ENCODE measurements at regions not wholly inside any gene's neighbourhood (a gene's known extent, or its start where the extent isn't known, plus 50 kb on each side); places are given as distances from the start of the nearest gene placed in this dataset.
"Not testable (repeated sequence)": the region's sequence is repeated elsewhere in the genome, so short reads cannot be mapped to it uniquely, and the experiment has no call there.

DNA sequence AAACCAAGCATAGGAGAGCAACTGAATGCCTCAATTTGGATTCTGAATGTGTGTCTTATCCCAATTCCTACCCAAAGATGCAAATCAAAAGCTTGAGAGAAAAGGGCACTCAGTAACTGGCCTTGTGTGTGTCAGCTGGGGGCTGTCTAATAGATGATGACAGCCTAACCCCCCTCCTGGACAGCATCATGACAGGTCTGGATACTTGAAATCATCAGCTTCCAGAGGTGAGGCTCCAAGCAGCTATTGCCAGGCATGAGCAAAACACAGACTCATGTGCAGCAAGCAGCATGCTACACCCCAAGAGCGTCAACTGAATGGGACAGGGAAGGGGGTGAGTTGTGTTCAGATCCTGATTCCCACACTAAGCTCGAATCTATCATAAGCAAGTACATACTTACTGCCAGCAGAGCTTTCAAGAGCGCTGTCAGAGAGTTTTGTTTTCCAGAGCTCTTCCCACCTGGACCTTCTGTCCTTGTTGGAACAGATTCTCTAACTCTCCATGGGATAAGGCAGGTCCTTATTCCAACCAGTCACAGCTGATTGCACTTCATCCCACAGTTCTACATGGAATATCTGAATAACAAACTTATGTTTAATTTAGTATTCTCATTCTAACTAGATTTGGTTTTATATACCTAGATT, 467.5 kb downstream of the DTWD2 start:
- TF ChIP-seq, protein P1, sequence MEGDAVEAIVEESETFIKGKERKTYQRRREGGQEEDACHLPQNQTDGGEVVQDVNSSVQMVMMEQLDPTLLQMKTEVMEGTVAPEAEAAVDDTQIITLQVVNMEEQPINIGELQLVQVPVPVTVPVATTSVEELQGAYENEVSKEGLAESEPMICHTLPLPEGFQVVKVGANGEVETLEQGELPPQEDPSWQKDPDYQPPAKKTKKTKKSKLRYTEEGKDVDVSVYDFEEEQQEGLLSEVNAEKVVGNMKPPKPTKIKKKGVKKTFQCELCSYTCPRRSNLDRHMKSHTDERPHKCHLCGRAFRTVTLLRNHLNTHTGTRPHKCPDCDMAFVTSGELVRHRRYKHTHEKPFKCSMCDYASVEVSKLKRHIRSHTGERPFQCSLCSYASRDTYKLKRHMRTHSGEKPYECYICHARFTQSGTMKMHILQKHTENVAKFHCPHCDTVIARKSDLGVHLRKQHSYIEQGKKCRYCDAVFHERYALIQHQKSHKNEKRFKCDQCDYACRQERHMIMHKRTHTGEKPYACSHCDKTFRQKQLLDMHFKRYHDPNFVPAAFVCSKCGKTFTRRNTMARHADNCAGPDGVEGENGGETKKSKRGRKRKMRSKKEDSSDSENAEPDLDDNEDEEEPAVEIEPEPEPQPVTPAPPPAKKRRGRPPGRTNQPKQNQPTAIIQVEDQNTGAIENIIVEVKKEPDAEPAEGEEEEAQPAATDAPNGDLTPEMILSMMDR (IDR thresholded peaks at IDR 0.05; ENCODE audit: insufficient read depth, low read length) = no peak
- H3K4me3 ChIP-seq (ENCODE audit: low read depth, low read length) = no peak overlapping the region
- no peak for DNase-seq (ENCODE audit: low read depth)

DNA sequence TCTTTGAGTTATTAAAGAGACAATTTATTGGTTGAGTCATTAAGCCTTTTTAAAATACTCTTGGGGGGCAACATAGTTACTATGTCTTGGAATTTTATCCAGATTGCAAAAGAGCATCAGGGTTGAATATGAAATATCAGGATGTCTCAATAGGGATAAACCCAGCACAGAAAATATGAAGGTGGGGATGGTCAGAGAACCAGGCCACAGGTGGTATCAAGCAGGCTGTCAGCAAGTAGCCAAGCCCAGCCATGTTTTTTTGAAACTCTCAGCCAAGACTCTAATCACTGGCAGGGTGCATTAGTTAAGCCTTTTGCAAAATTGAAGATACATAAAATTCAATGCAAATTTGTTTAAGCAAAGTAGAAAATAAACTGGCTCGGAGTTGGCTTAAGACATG, 468.9 kb downstream of the DTWD2 start:
- DNase-seq (ENCODE audit: low read depth) = no peak
- H3K4me3 ChIP-seq (ENCODE audit: low read depth, low read length) = no peak overlapping the region
- TF ChIP-seq, protein P1 (IDR thresholded peaks at IDR 0.05; ENCODE audit: insufficient read depth, low read length) = no peak

DNA sequence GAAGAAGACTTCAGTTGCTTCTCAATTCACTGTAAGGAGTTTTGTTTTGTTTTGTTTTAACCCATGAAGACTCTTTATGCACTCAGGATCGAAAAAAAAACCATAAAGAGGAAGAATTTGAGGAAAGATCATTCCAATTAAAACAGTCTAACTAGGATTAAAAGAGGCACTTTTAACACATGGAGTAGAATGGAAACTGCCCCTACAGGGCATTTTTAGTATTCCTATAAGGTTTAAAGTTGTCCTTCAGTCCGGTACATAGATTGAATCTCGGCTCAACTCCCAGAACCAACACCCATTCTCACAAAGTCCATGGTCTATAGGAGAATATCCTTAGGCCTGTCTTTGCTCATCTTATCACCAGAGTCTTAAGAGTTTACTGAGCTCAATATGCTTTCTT, 469.6 kb downstream of the DTWD2 start:
- TF ChIP-seq, protein P1 (IDR thresholded peaks at IDR 0.05; ENCODE audit: insufficient read depth, low read length) = no peak
- DNase-seq (ENCODE audit: low read depth) = no peak
- H3K4me3 ChIP-seq (ENCODE audit: low read depth, low read length) = no peak overlapping the region

DNA sequence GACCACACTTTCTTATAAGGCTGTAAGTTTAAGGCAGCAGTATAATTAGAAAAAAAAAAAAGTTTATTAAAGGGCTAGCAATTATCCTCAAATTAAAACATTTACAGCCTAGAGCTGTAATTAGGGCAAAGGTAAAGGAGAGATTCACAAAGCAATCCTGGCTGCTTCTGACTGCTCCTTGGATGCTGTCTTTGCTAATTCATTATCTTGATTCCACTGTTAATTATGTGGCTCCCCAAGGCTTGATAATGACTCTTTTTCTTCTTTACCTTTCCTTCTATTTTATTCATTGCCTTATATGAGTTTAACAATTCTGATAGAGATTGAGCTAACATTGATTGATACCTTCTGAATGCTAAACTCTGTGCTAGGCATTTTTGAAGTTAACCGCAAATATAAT, 476.5 kb downstream of the DTWD2 start:
- H3K4me3 ChIP-seq (ENCODE audit: low read depth, low read length) = no peak overlapping the region
- TF ChIP-seq, protein P1 (IDR thresholded peaks at IDR 0.05; ENCODE audit: insufficient read depth, low read length) = no peak
- DNase-seq (ENCODE audit: low read depth) = no peak

DNA sequence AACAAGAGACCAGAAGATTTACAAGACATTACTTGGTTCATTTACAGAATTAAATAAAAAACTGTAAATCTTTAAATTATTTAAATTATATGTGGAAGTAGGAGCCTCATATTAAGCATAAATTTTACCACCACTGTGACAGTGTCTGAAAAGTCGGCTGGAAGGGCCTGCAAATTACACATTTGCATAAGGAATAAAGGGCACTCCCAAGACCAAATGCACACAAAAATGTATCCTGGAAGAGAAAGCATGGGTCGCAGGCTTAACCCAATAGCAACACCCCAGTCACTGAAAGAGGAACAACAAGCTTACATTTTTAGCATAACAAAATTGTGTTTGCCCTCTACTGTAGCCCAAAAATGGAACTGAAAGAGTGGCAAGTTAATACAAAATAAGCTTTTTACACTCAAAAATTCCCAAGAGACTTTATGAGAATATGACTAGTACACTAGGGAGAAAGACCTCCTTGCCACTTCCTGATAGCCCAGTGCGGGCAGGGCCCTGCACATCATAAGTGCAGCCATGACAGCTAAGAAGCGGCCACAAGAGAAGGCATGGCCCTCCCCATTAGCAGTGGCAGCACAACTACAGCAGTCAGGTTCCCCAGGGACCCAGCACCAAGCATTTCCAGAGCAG, 482.0 kb downstream of the DTWD2 start:
- TF ChIP-seq, protein P1 (IDR thresholded peaks at IDR 0.05; ENCODE audit: insufficient read depth, low read length) = no peak
- no peak overlapping the region for H3K4me3 ChIP-seq (ENCODE audit: low read depth, low read length)
- DNase-seq (ENCODE audit: low read depth) = no peak

DNA sequence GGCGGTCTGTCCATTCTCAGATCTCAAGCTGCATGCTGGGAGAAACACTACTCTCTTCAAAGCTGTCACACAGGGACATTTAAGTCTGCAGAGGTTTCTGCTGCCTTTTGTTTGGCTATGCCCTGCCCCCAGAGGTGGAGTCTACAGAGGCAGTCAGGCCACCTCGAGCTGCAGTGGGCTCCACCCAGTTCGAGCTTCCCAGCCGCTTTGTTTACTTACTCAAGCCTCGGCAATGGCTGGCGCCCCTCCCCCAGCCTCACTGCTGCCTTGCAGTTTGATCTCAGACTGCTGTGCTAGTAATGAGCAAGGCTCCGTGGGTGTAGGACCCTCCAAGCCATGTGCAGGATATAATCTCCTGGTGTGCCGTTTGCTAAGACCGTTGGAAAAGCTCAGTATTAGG, 486.1 kb downstream of the DTWD2 start:
- not testable (repeated sequence) for H3K4me3 ChIP-seq (ENCODE audit: low read depth, low read length); DNase-seq (ENCODE audit: low read depth)

DNA sequence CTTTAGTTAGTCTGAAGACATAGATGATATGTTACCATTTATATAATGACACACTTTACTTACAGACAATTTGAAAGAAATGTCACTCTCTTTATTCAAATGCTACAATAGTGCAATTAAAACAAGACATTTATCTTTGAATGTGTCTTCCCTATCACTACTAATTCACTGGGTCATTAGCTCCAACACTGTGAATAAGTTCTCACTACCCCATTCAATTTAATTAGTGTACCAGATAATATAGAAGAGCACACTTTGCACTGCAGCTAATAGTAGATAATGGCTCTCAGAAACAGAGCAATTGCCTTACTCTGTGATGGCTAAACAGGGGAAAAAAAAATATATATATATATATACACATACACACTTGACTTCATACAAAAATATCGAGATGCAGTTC, 497.0 kb downstream of the DTWD2 start:
- TF ChIP-seq, protein P1 (IDR thresholded peaks at IDR 0.05; ENCODE audit: insufficient read depth, low read length) = no peak
- H3K4me3 ChIP-seq (ENCODE audit: low read depth, low read length) = no peak overlapping the region
- DNase-seq (ENCODE audit: low read depth) = no peak

Measured in fibroblast of the aortic adventitia (primary cell).